Mesothelial cell of epicardium (in vitro differentiated cells): ENCODE measurements at regions not wholly inside any gene's neighbourhood (a gene's known extent, or its start where the extent isn't known, plus 50 kb on each side); places are given as distances from the start of the nearest gene placed in this dataset.

Experiments used
- DNase-seq, 2 experiments: peaks; one replicate each; pipeline ENCODE4 v3.0.0; 2021; ENCODE audit warnings: low spot score in 2 of 2; ENCODE audit not compliant: unreplicated experiment in 2 of 2
- H3K27ac Mint-ChIP-seq: 2 replicates; pipeline ENCODE4 v1.8.0; 2021; ENCODE audit warnings: mixed read lengths
- H3K27me3 Mint-ChIP-seq: 2 replicates; pipeline ENCODE4 v1.8.0; 2021; ENCODE audit warnings: low read depth, mixed read lengths
- H3K36me3 Mint-ChIP-seq: 2 replicates; pipeline ENCODE4 v1.8.0; 2021; ENCODE audit warnings: mixed read lengths
- H3K4me1 Mint-ChIP-seq: 2 replicates; pipeline ENCODE4 v1.8.0; 2021; ENCODE audit warnings: mixed read lengths
- H3K4me3 Mint-ChIP-seq: 2 replicates; pipeline ENCODE4 v1.8.0; 2021; ENCODE audit warnings: mild to moderate bottlenecking, moderate library complexity, mixed read lengths
- H3K9me3 Mint-ChIP-seq: 2 replicates; pipeline ENCODE4 v1.8.0; 2021; ENCODE audit warnings: mixed read lengths
- CTCF ChIP-seq: fragments of 200-600 bp; sonication (generic); IDR thresholded peaks from one replicate; pipeline ENCODE4 v1.5.0; 2021; ENCODE audit warnings: antibody characterized with exemption; ENCODE audit not compliant: unreplicated experiment

- Mint-ChIP-seq H3K4me3 (no peak overlapping the region), H3K4me1 (peaks cover 29% of the 10 kb centered on the region)
These were observed 73.9 kb upstream of the TENM4 start for GRCh38 chr11:79514695-79515094.

GRCh38 chr11:79514290-79514689 lies 73.5 kb upstream of the TENM4 start:
- H3K9me3 Mint-ChIP-seq: no peaks in the 10 kb centered on the region
- H3K4me1 Mint-ChIP-seq: peaks cover 29% of the 10 kb centered on the region
- no peak overlapping the region for H3K27ac Mint-ChIP-seq
- DNase-seq: no peak
- no peak overlapping the region for H3K4me3 Mint-ChIP-seq
- no peak for TF ChIP-seq CTCF
- H3K27me3 Mint-ChIP-seq: no peaks in the 10 kb centered on the region
- H3K36me3 Mint-ChIP-seq: no peaks in the 10 kb centered on the region

More at GRCh38 chr11:79514695-79515094, 73.9 kb upstream of the TENM4 start:
- no peak for DNase-seq
- Mint-ChIP-seq H3K36me3 (no peaks in the 10 kb centered on the region), H3K27ac (no peak overlapping the region), H3K27me3 (no peaks in the 10 kb centered on the region), H3K9me3 (no peaks in the 10 kb centered on the region)
- TF ChIP-seq CTCF: no peak

- Mint-ChIP-seq H3K36me3 (no peaks in the 10 kb centered on the region), H3K4me1 (peaks cover 29% of the 10 kb centered on the region), H3K27me3 (no peaks in the 10 kb centered on the region), H3K9me3 (no peaks in the 10 kb centered on the region), H3K27ac (peak overlapping the region; percentile 52), H3K4me3 (no peak overlapping the region)
- TF ChIP-seq CTCF: no peak
- DNase-seq: no peak
These were observed 72.1 kb upstream of the TENM4 start for GRCh38 chr11:79512706-79513469.

GRCh38 chr11:79510960-79511359 lies 70.1 kb upstream of the TENM4 start:
- no peak for TF ChIP-seq CTCF
- no peak overlapping the region for H3K27ac Mint-ChIP-seq
- no peaks in the 10 kb centered on the region for H3K36me3 Mint-ChIP-seq
- DNase-seq: no peak
- no peaks in the 10 kb centered on the region for H3K27me3 Mint-ChIP-seq
- H3K4me1 Mint-ChIP-seq: peaks cover 29% of the 10 kb centered on the region
- no peak overlapping the region for H3K4me3 Mint-ChIP-seq
- no peaks in the 10 kb centered on the region for H3K9me3 Mint-ChIP-seq

GRCh38 chr11:79508461-79508860 lies 67.6 kb upstream of the TENM4 start:
- no peak for TF ChIP-seq CTCF
- Mint-ChIP-seq H3K27me3 (no peaks in the 10 kb centered on the region), H3K4me1 (peaks cover 24% of the 10 kb centered on the region), H3K36me3 (no peaks in the 10 kb centered on the region), H3K4me3 (no peak overlapping the region), H3K9me3 (no peaks in the 10 kb centered on the region), H3K27ac (no peak overlapping the region)
- no peak for DNase-seq
